PFSK-1 (cell line): ENCODE measurements at regions not wholly inside any gene's neighbourhood (a gene's known extent, or its start where the extent isn't known, plus 50 kb on each side); places are given as distances from the start of the nearest gene placed in this dataset.

Experiments
- FOXP2 ChIP-seq: optimal IDR thresholded peaks from 2 replicates; pipeline ENCODE3; 2011; ENCODE audit warnings: borderline replicate concordance, control low read depth, inconsistent platforms; ENCODE audit not compliant: insufficient read depth; ENCODE audit errors: extremely low read length, extremely low read depth
- SIN3A ChIP-seq: IDR thresholded peaks from 2 replicates; pipeline ENCODE4 v1.6.1; 2012; ENCODE audit warnings: mild to moderate bottlenecking, low read length, moderate library complexity, borderline replicate concordance; ENCODE audit not compliant: insufficient read depth
- TAF1 ChIP-seq: IDR thresholded peaks from 2 replicates; pipeline ENCODE4 v1.6.1; 2012; ENCODE audit warnings: low read length, control low read depth, borderline replicate concordance; ENCODE audit not compliant: insufficient read depth
- TF ChIP-seq, protein P1 (sequence below), 2 experiments: IDR thresholded peaks; 2 replicates each; pipeline versions ENCODE4 v1.6.1 to v1.8.0; 2011 to 2012; ENCODE audit warnings: low read depth in 2 of 2, low read length in 2 of 2, control low read depth in 1 of 2, inconsistent platforms in 1 of 2, mild to moderate bottlenecking in 1 of 2, moderate library complexity in 1 of 2; ENCODE audit not compliant: insufficient read depth in 1 of 2

DNA sequence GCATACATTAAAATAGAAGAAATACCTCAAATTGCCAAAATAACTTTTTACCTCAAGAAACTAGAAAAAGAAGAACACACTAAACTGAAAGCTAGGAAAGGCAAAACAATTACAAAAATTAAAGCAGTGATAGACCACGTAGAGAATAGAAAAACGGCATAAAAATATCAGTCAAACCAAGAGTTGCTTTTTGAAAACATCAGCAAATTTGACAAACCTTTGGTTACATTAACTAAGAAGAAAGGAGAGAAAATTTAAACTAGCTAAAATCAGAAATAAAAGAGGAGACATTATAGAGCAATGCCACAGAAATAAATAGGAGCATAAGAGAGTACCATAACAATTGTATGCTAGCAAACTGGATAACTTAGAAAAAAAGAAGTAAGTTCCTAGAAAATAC lies 553.8 kb downstream of the CCER1 start:
- TF ChIP-seq, protein P1, sequence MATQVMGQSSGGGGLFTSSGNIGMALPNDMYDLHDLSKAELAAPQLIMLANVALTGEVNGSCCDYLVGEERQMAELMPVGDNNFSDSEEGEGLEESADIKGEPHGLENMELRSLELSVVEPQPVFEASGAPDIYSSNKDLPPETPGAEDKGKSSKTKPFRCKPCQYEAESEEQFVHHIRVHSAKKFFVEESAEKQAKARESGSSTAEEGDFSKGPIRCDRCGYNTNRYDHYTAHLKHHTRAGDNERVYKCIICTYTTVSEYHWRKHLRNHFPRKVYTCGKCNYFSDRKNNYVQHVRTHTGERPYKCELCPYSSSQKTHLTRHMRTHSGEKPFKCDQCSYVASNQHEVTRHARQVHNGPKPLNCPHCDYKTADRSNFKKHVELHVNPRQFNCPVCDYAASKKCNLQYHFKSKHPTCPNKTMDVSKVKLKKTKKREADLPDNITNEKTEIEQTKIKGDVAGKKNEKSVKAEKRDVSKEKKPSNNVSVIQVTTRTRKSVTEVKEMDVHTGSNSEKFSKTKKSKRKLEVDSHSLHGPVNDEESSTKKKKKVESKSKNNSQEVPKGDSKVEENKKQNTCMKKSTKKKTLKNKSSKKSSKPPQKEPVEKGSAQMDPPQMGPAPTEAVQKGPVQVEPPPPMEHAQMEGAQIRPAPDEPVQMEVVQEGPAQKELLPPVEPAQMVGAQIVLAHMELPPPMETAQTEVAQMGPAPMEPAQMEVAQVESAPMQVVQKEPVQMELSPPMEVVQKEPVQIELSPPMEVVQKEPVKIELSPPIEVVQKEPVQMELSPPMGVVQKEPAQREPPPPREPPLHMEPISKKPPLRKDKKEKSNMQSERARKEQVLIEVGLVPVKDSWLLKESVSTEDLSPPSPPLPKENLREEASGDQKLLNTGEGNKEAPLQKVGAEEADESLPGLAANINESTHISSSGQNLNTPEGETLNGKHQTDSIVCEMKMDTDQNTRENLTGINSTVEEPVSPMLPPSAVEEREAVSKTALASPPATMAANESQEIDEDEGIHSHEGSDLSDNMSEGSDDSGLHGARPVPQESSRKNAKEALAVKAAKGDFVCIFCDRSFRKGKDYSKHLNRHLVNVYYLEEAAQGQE (IDR thresholded peaks at IDR 0.05; ENCODE audit: insufficient read depth in 1 of 2, low read depth in 2 of 2, low read length in 2 of 2) = no peak
- TF ChIP-seq SIN3A (no peak), TAF1 (no peak), FOXP2 (no peak)
